RWPE2 (cell line): ENCODE measurements at regions not wholly inside any gene's neighbourhood (a gene's known extent, or its start where the extent isn't known, plus 50 kb on each side); places are given as distances from the start of the nearest gene placed in this dataset.

Source experiments
- ATAC-seq: fragments of 200-7000 bp; cut with Tn5 transposase; 3 replicates; pipeline ENCODE4 v1.9.1; 2021; ENCODE audit warnings: low read depth
- DNase-seq: peaks from one replicate; pipeline ENCODE4 v3.0.0-alpha.2; 2020; ENCODE audit warnings: low spot score
- H3K27ac ChIP-seq: fragments of 450-650 bp; 2 replicates; pipeline ENCODE4 v1.5.1; 2017; ENCODE audit warnings: mild to moderate bottlenecking; ENCODE audit not compliant: poor library complexity, severe bottlenecking
- H3K27me3 ChIP-seq: fragments of 250-450 bp; sonication (Bioruptor Pico); 2 replicates; pipeline ENCODE4 v1.5.1; 2021; ENCODE audit warnings: mild to moderate bottlenecking, moderate library complexity; ENCODE audit not compliant: insufficient read depth, poor library complexity, severe bottlenecking
- H3K36me3 ChIP-seq: fragments of 250-450 bp; sonication (Bioruptor Pico); 2 replicates; pipeline ENCODE4 v1.5.1; 2020; ENCODE audit warnings: low read depth, mild to moderate bottlenecking, moderate library complexity
- H3K4me1 ChIP-seq: fragments of 250-450 bp; sonication (Bioruptor Pico); 2 replicates; pipeline ENCODE4 v1.5.1; 2021; ENCODE audit warnings: mild to moderate bottlenecking, moderate library complexity; ENCODE audit not compliant: insufficient read depth, poor library complexity, severe bottlenecking
- H3K4me3 ChIP-seq: fragments of 250-450 bp; sonication (Bioruptor Pico); 2 replicates; pipeline ENCODE4 v1.5.1; 2021; ENCODE audit warnings: mild to moderate bottlenecking, moderate library complexity; ENCODE audit not compliant: severe bottlenecking
- H3K9me3 ChIP-seq: fragments of 250-450 bp; sonication (Bioruptor Pico); 2 replicates; pipeline ENCODE4 v1.5.1; 2021; ENCODE audit warnings: mild to moderate bottlenecking, moderate library complexity; ENCODE audit not compliant: severe bottlenecking
- TF ChIP-seq, protein P1 (sequence below): fragments of 450-650 bp; IDR thresholded peaks from one replicate; pipeline ENCODE4 v1.5.1; 2017; ENCODE audit warnings: mild to moderate bottlenecking, moderate library complexity; ENCODE audit not compliant: poor library complexity, severe bottlenecking

DNA sequence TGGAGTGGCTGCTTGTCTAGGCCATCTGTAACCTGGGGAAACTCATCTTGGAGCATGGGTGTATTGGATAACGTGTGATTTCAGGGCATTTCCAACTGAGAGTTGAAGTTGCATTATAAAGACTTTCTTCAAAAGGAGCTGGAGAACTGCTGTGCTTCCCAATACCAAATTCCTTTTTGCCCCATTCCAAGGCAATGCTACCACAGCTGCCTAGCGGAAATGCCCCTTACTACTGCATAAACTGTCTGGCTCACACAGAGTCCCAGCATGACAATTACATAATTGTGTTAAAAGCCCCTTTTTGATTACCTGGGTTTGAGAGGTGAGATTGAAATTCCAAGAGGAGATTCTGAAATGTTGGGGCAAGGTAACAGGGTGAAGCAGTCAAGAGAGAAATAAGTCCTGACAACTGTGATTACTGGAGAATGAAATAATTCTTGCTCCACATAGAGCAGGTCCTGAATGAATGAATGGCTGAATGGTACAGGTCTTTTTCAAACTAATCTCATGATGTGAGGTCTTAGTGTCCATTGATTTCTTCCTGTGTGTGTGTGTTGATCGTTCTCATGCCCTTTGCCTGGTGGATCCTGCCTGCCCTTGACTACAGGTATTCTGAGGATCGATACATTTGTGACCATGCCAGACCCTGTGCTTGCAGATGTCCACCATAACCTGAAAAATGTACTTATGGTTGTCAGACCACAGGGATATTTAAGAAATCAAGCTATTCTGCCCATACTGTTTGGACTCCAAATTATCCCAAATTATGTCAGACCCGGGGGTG is 386.5 kb downstream of the GRIN2B start:
- no peak for DNase-seq
- no peaks in the 10 kb centered on the region for H3K36me3 ChIP-seq
- no peak overlapping the region for H3K27ac ChIP-seq
- no peaks in the 10 kb centered on the region for H3K9me3 ChIP-seq
- TF ChIP-seq, protein P1, sequence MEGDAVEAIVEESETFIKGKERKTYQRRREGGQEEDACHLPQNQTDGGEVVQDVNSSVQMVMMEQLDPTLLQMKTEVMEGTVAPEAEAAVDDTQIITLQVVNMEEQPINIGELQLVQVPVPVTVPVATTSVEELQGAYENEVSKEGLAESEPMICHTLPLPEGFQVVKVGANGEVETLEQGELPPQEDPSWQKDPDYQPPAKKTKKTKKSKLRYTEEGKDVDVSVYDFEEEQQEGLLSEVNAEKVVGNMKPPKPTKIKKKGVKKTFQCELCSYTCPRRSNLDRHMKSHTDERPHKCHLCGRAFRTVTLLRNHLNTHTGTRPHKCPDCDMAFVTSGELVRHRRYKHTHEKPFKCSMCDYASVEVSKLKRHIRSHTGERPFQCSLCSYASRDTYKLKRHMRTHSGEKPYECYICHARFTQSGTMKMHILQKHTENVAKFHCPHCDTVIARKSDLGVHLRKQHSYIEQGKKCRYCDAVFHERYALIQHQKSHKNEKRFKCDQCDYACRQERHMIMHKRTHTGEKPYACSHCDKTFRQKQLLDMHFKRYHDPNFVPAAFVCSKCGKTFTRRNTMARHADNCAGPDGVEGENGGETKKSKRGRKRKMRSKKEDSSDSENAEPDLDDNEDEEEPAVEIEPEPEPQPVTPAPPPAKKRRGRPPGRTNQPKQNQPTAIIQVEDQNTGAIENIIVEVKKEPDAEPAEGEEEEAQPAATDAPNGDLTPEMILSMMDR: no peak
- H3K4me1 ChIP-seq: no peaks in the 10 kb centered on the region
- ATAC-seq: no peak
- H3K27me3 ChIP-seq: no peaks in the 10 kb centered on the region
- H3K4me3 ChIP-seq: no peak overlapping the region

DNA sequence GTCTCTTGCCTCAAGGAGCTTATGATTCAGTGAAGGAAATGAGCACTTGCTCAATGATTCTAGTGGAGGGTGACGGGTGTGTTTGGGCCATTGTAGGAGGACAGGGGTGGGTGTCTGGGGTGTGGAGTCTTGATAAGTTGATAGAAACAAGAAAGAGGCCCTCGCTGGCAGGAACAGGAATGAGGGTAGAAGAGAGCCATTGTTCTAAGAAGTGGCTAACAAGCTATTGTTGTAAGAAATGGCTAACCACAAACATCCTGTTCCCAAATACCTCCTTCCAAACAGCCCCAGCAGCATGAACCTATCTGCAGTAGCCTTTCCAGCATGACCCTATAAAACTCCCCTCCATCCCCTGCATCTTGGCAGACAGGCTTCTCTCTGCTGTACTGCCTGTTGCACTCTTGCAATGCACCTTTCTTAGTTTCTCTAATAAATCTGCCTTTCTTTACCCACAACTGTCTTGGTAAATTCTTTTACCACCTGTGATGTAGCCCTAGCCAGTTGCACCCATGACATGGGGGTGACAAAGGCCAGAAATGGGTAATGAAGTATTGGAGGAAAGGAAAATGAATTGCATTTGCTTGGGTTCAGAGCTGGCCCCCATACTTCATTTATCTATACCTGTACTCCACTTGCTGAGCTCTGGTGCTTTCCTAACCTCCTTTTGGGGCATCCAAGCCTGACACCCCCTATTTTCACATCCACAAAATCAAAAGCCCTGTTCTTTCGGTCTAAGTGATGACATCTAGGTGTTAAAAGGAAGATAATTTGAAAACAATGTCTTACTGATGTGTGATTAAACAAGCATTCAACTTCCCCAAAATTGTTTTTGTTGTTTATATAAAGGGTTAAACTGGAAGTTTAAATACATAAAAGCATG is 389.1 kb downstream of the GRIN2B start:
- TF ChIP-seq, protein P1: no peak
- H3K9me3 ChIP-seq: no peaks in the 10 kb centered on the region
- H3K27me3 ChIP-seq: no peaks in the 10 kb centered on the region
- no peak overlapping the region for H3K4me3 ChIP-seq
- H3K36me3 ChIP-seq: no peaks in the 10 kb centered on the region
- DNase-seq: no peak
- no peak for ATAC-seq
- no peak overlapping the region for H3K27ac ChIP-seq
- H3K4me1 ChIP-seq: no peaks in the 10 kb centered on the region

- Histone ChIP-seq H3K27ac (no peak overlapping the region), H3K27me3 (no peaks in the 10 kb centered on the region), H3K4me3 (no peak overlapping the region), H3K4me1 (no peaks in the 10 kb centered on the region), H3K36me3 (no peaks in the 10 kb centered on the region), H3K9me3 (no peaks in the 10 kb centered on the region)
- DNase-seq (no peak), ATAC-seq (no peak)
- TF ChIP-seq, protein P1: no peak
Observed at GRCh38 chr12:13591488-13591887, 389.9 kb downstream of the GRIN2B start.

- Histone ChIP-seq H3K36me3 (no peaks in the 10 kb centered on the region), H3K27me3 (no peaks in the 10 kb centered on the region), H3K4me3 (no peak overlapping the region), H3K9me3 (no peaks in the 10 kb centered on the region), H3K4me1 (no peaks in the 10 kb centered on the region), H3K27ac (no peak overlapping the region)
- TF ChIP-seq, protein P1: no peak
- DNase-seq (no peak), ATAC-seq (no peak)
Observed at GRCh38 chr12:13591059-13591458, 390.3 kb downstream of the GRIN2B start.

DNA sequence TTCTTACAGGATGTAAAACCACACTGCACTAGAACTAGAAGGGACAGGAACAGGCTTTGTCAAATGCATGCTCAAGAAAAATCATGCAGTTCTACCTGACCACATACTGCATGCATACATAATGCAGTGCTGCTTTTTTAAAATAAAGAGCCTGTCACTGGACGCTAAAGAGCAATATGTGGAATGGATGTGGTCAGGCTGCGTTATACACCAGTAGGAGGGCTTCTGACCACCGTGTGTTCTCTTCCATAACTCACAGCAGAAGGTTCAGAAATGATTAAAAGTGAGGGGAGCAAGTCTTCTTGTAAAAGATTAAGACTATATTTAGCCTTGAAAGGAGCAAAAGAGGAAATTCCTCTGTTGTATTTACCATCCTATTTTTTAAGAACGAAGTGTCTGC is 392.0 kb downstream of the EMP1 start:
- TF ChIP-seq, protein P1: no peak
- Histone ChIP-seq H3K27ac (no peak overlapping the region), H3K4me3 (no peak overlapping the region), H3K36me3 (no peaks in the 10 kb centered on the region), H3K4me1 (no peaks in the 10 kb centered on the region), H3K27me3 (no peaks in the 10 kb centered on the region), H3K9me3 (no peaks in the 10 kb centered on the region)
- ATAC-seq (no peak), DNase-seq (no peak)
